ENCODE measurements at regions not wholly inside any gene's neighbourhood (a gene's known extent, or its start where the extent isn't known, plus 50 kb on each side); places are given as distances from the start of the nearest gene placed in this dataset.
"Not testable (repeated sequence)": the region's sequence is repeated elsewhere in the genome, so short reads cannot be mapped to it uniquely, and the experiment has no call there.

GRCh38 chrX:75673468-75673867 is 111.6 kb downstream of the MAGEE2 start:
- FAIRE-seq (no peak), DNase-seq (ENCODE audit: low spot score) (no peak)

- FAIRE-seq: no peak
Measured at GRCh38 chrX:75655627-75656026, 129.4 kb downstream of the MAGEE2 start.

GRCh38 chrX:75649829-75650228 is 127.0 kb upstream of the ZDHHC15 start:
- FAIRE-seq: no peak

More at GRCh38 chrX:75655627-75656026, 129.4 kb downstream of the MAGEE2 start:
- DNase-seq (ENCODE audit: low spot score): no peak

GRCh38 chrX:75648803-75649588 is 126.2 kb upstream of the ZDHHC15 start:
- no peak for FAIRE-seq
- DNase-seq (ENCODE audit: low spot score): no peak

More at GRCh38 chrX:75649829-75650228, 127.0 kb upstream of the ZDHHC15 start:
- DNase-seq (ENCODE audit: low spot score): no peak

DNA sequence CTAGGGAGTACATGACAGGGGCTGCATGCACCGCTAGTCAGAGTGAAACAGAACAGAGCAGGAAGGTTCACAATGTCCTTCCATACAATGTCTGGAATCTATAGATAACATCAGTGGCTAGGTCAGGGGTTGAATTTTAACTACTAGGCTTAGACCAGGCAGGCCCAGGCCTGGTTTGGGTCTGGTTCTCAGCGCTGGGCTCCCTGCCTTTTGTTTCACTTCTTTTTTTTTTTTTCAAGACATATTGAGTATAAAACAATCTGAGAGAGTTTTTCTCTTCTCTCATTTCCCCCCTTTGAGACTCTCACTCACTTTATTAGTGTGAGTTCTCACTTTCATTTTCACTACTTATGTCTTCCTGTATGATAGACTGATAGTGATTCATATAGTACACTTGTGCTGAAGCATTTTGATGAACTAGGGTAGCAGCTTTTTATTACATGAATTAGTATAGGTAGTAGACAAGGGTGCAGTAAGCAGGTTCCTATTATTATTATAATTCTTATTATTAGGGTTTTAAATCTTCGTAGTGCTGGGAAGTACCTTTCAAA is 120.0 kb upstream of the ZDHHC15 start:
- DNase-seq (ENCODE audit: low spot score): no peak
- no peak for FAIRE-seq

- FAIRE-seq (no peak), DNase-seq (ENCODE audit: low spot score) (no peak)
Measured at GRCh38 chrX:75638332-75638731, 115.5 kb upstream of the ZDHHC15 start.

- DNase-seq (ENCODE audit: low spot score) (no peak), FAIRE-seq (no peak)
Measured at GRCh38 chrX:75625232-75625631, 102.4 kb upstream of the ZDHHC15 start.

- peak; percentile 3 for DNase-seq (ENCODE audit: low spot score)
- FAIRE-seq: no peak
Measured at GRCh38 chrX:75623535-75623934, 100.7 kb upstream of the ZDHHC15 start.

DNA sequence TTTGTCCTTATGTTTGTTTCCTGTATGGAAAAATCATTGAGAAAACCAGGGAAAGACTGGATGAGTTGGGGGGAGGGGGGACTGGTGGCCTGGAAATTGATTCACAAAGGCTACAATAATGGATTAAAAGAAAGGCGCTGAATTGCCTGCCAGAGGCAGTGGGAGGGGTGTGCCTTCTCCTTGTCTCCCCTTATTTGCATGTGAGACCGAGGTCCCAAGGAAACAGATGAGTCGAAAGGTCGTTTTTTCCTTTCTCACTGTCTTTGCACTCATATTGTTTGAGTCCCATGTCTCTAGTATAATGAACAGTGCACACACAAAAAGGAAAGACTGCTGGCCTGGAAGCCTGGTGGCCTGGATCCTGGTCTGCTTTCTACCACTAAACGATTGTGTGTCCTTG is 86.6 kb upstream of the ZDHHC15 start:
- DNase-seq (ENCODE audit: low spot score): no peak

DNA sequence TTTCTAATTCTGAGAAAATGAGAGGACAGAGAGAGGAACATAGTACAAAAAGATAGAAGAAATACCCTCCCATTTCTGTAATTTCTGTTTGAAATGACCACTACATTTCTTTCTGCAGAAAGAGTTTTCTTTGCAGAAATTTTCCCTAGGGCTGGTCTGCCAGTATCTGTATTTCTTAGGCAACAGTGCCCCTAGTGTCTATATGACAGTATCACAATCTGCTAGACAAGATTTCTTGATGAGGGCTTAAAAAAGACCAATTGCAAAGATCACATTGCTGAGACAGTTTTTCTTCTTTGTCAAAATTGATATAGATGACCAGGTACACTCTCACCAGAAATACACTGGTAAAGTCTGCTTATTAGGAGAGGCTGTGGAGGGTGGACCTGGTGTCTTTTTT is 81.0 kb upstream of the ZDHHC15 start:
- DNase-seq (ENCODE audit: low spot score): peak; percentile 16

More for the DNA sequence above, 86.6 kb upstream of the ZDHHC15 start:
- no peak for FAIRE-seq

GRCh38 chrX:75602022-75602421 is 79.2 kb upstream of the ZDHHC15 start:
- DNase-seq (ENCODE audit: low spot score); FAIRE-seq: not testable (repeated sequence)

More for the DNA sequence above, 81.0 kb upstream of the ZDHHC15 start:
- FAIRE-seq: no peak

GRCh38 chrX:75596178-75596577 is 73.3 kb upstream of the ZDHHC15 start:
- FAIRE-seq: no peak
- DNase-seq (ENCODE audit: low spot score): peak; percentile 3

GRCh38 chrX:75593186-75593585 is 70.3 kb upstream of the ZDHHC15 start:
- DNase-seq (ENCODE audit: low spot score); FAIRE-seq: not testable (repeated sequence)

GRCh38 chrX:75582511-75582910 is 59.7 kb upstream of the ZDHHC15 start:
- no peak for DNase-seq (ENCODE audit: low spot score)
- no peak for FAIRE-seq
